GM12878 (cell line): ENCODE measurements at regions not wholly inside any gene's neighbourhood (a gene's known extent, or its start where the extent isn't known, plus 50 kb on each side); places are given as distances from the start of the nearest gene placed in this dataset.

Experiments used
- ATAC-seq: fragments of 200-7000 bp; cut with Tn5 transposase; 3 replicates; pipeline ENCODE4 v1.9.1; 2020; ENCODE audit warnings: mild to moderate bottlenecking, moderate library complexity
- BruUV-seq: library from RNA; stranded (reverse); fragments of 400-500 nt; replicated peaks from 2 replicates; lab custom pipeline; 2021; lab: Mats Ljungman, UMichigan
- CTCF ChIA-PET: fragments of 300-600 bp; sonication (Branson Sonifier 250); formaldehyde crosslinking; extraction: SDS; loops from one replicate; lab custom pipeline; 2021; ENCODE audit warnings: inconsistent platforms; lab: Yijun Ruan, JAX
- POLR2A ChIA-PET: fragments of 350-600 bp; formaldehyde crosslinking; extraction: SDS; loops from one replicate; lab custom pipeline; 2021; ENCODE audit warnings: inconsistent platforms; lab: Charles Lee
- RAD21 ChIA-PET: fragments of 300-600 bp; sonication (Branson Sonifier 250); formaldehyde crosslinking; loops from one replicate; lab custom pipeline; 2023; ENCODE audit warnings: antibody characterized with exemption; ENCODE audit not compliant: unreplicated experiment; lab: Charles Lee
- SMC1A ChIA-PET: fragments of 300-600 bp; sonication (Branson Sonifier 250); formaldehyde crosslinking; loops from one replicate; lab custom pipeline; 2023; ENCODE audit not compliant: unreplicated experiment, uncharacterized antibody; lab: Charles Lee
- DNase-seq: peaks from one replicate; pipeline ENCODE4 v3.0.0-alpha.2; 2011; ENCODE audit warnings: low read depth, low spot score
- FAIRE-seq: peaks from 3 replicates; lab custom pipeline; 2011; peaks lifted over from hg19 to GRCh38; lab: Jason Lieb, UNC
- H2AFZ ChIP-seq: 2 replicates; pipeline ENCODE4 v1.6.0; 2011; ENCODE audit warnings: low read depth, low read length, control low read depth; ENCODE audit not compliant: control insufficient read depth
- H3K27ac ChIP-seq: 2 replicates; pipeline ENCODE4 v1.5.1; 2011; ENCODE audit warnings: control low read depth; ENCODE audit not compliant: control insufficient read depth, insufficient read depth
- H3K27me3 ChIP-seq, 2 experiments: replicated peaks in 1 of 2; 2 replicates each; pipeline versions ENCODE4 v1.6.0 to v1.6.1; 2011; ENCODE audit warnings: low read length in 1 of 2; ENCODE audit not compliant: control insufficient read depth in 2 of 2, insufficient read depth in 2 of 2
- H3K36me3 ChIP-seq, 2 experiments: 2 replicates each; pipeline ENCODE4 v1.5.1; 2011; ENCODE audit warnings: low read length in 1 of 2; ENCODE audit not compliant: control insufficient read depth in 2 of 2, insufficient read depth in 2 of 2
- H3K4me1 ChIP-seq: 2 replicates; pipeline ENCODE4 v1.6.1; 2011; ENCODE audit warnings: mild to moderate bottlenecking, low read length, moderate library complexity, mixed read lengths; ENCODE audit not compliant: control insufficient read depth, insufficient read depth
- H3K4me2 ChIP-seq: 2 replicates; pipeline ENCODE4 v1.6.0; 2011; ENCODE audit warnings: control low read depth; ENCODE audit not compliant: control insufficient read depth, insufficient read depth
- H3K4me3 ChIP-seq: fragments of 200-600 bp; sonication (generic); 2 replicates; pipeline ENCODE4 v1.5.1; 2016
- H3K79me2 ChIP-seq: 2 replicates; pipeline ENCODE4 v1.6.0; 2011; ENCODE audit warnings: low read length; ENCODE audit not compliant: control insufficient read depth, insufficient read depth
- H3K9ac ChIP-seq: 2 replicates; pipeline ENCODE4 v1.8.0; 2011; ENCODE audit warnings: low read length, control low read depth, mixed read lengths; ENCODE audit not compliant: control insufficient read depth, insufficient read depth
- H3K9me3 ChIP-seq: replicated peaks from 3 replicates; pipeline ENCODE4 v1.5.1; 2011; ENCODE audit warnings: mild to moderate bottlenecking, low read length; ENCODE audit not compliant: control insufficient read depth, insufficient read depth
- H4K20me1 ChIP-seq: 2 replicates; pipeline ENCODE4 v1.6.0; 2011; ENCODE audit not compliant: control insufficient read depth, insufficient read depth
- CBX3 ChIP-seq: fragments of 200-600 bp; sonication (generic); IDR thresholded peaks from 2 replicates; pipeline ENCODE4 v1.6.1; 2016; ENCODE audit warnings: low read depth, borderline replicate concordance
- CBX5 ChIP-seq: sonication (generic); IDR thresholded peaks from 2 replicates; pipeline ENCODE4 v1.6.1; 2016; ENCODE audit warnings: low read depth, moderate library complexity, mild to moderate bottlenecking, inconsistent platforms
- CHD2 ChIP-seq: IDR thresholded peaks from 2 replicates; pipeline ENCODE4 v1.6.1; 2011; ENCODE audit warnings: low read depth, low read length, improper control_type of control experiment, borderline replicate concordance
- CREM ChIP-seq: IDR thresholded peaks from 2 replicates; pipeline ENCODE4 v1.6.1; 2014; ENCODE audit warnings: antibody characterized with exemption, low read depth
- E2F4 ChIP-seq: IDR thresholded peaks from 2 replicates; pipeline ENCODE4 v1.6.1; 2012; ENCODE audit warnings: low read depth, low read length, improper control_type of control experiment
- EGR1 ChIP-seq, 2 experiments: IDR thresholded peaks; 1 replicate in 1 of 2; 2 replicates in 1 of 2; pipeline ENCODE4 v1.6.1; 2011 to 2012; ENCODE audit warnings: low read depth in 2 of 2, low read length in 2 of 2, borderline replicate concordance in 1 of 2, mild to moderate bottlenecking in 1 of 2, moderate library complexity in 1 of 2
- EP300 ChIP-seq, 2 experiments: fragments of 150-350 bp in 1 of 2; IDR thresholded peaks; 2 replicates each; pipeline ENCODE4 v1.6.1; 2011 to 2012; ENCODE audit warnings: low read depth in 2 of 2, low read length in 2 of 2, borderline replicate concordance in 1 of 2, improper control_type of control experiment in 1 of 2, inconsistent platforms in 1 of 2; ENCODE audit not compliant: control insufficient read depth in 1 of 2
- ESRRA ChIP-seq: IDR thresholded peaks from 2 replicates; pipeline ENCODE4 v1.6.1; 2012; ENCODE audit warnings: mild to moderate bottlenecking, low read length, improper control_type of control experiment
- KAT2A ChIP-seq: conservative IDR thresholded peaks from 2 replicates; pipeline ENCODE4 v1.6.1; 2011; ENCODE audit warnings: low read depth, low read length; ENCODE audit not compliant: control insufficient read depth
- KLF5 ChIP-seq: fragments of 450-650 bp; IDR thresholded peaks from 2 replicates; pipeline ENCODE4 v1.6.1; 2014; ENCODE audit warnings: mild to moderate bottlenecking; ENCODE audit not compliant: partially characterized antibody
- NR2C2 ChIP-seq: IDR thresholded peaks from 2 replicates; pipeline ENCODE4 v1.6.1; 2011; ENCODE audit warnings: borderline replicate concordance, low read depth; ENCODE audit not compliant: control insufficient read depth, insufficient read length
- RELA ChIP-seq: fragments of 450-650 bp; IDR thresholded peaks from 2 replicates; pipeline ENCODE4 v1.8.0; 2014; ENCODE audit warnings: borderline replicate concordance; ENCODE audit not compliant: partially characterized antibody
- SIX5 ChIP-seq: IDR thresholded peaks from 2 replicates; pipeline ENCODE4 v1.6.1; 2011; ENCODE audit warnings: mild to moderate bottlenecking, low read depth, low read length, moderate library complexity; ENCODE audit not compliant: severe bottlenecking
- SPI1 ChIP-seq: IDR thresholded peaks from 2 replicates; pipeline ENCODE4 v1.6.1; 2011; ENCODE audit warnings: low read depth, mild to moderate bottlenecking, low read length, moderate library complexity, borderline replicate concordance; ENCODE audit not compliant: insufficient read depth
- ZBED1 ChIP-seq: IDR thresholded peaks from 2 replicates; pipeline ENCODE4 v1.6.1; 2016; ENCODE audit warnings: borderline replicate concordance
- ZBTB40 ChIP-seq: fragments of 450-650 bp; IDR thresholded peaks from 2 replicates; pipeline ENCODE4 v1.6.1; 2016; ENCODE audit warnings: mild to moderate bottlenecking, moderate library complexity, borderline replicate concordance
- ZZZ3 ChIP-seq: IDR thresholded peaks from 2 replicates; pipeline ENCODE4 v1.6.1; 2011; ENCODE audit warnings: low read depth; ENCODE audit not compliant: control insufficient read depth, insufficient read length
- WGBS: methylation state at CpG from one replicate; pipeline ENCODE4 v1.1.6; 2016; ENCODE audit warnings: low lambda C conversion rate; ENCODE audit not compliant: insufficient replicate concordance, insufficient coverage; ENCODE audit errors: missing lambda C conversion rate; 5-methylcytosine and 5-hydroxymethylcytosine counted together
- in situ Hi-C: fragments of 300-500 bp; cut with MboI; formaldehyde crosslinking; loops from 9 replicates; pipeline ENCODE4 v1.14.3; 2018; ENCODE audit warnings: mixed read lengths
- intact Hi-C: fragments of 100-400 bp; cut with micrococcal nuclease; formaldehyde crosslinking; loops from one replicate; pipeline ENCODE4 v1.14.2; 2022; ENCODE audit not compliant: unreplicated experiment

- no peak for TF ChIP-seq ZBTB40
- no peak for TF ChIP-seq KLF5
- no peak for TF ChIP-seq EGR1 (IDR thresholded peaks at IDR 0.05; ENCODE audit: borderline replicate concordance in 1 of 2, low read depth in 2 of 2, low read length in 2 of 2)
- no peak for TF ChIP-seq KAT2A
- TF ChIP-seq, all 136 proteins: peak for 0
Measured at GRCh38 chr5:120778491-120779484, 314.7 kb downstream of the PRR16 start (continued).

- Histone ChIP-seq H3K4me2 (no peak overlapping the region), H3K4me3 (no peak overlapping the region), H3K4me1 (no peaks in the 10 kb centered on the region), H4K20me1 (no peaks in the 10 kb centered on the region), H3K36me3 (no peaks in the 10 kb centered on the region), H3K79me2 (no peaks in the 10 kb centered on the region), H3K9me3 (no peaks in the 10 kb centered on the region), H3K9ac (no peak overlapping the region), H3K27me3 (no peaks in the 10 kb centered on the region), H2AFZ (no peak overlapping the region), H3K27ac (no peak overlapping the region)
- ChIA-PET RAD21 (no interaction called here), SMC1A (no interaction called here), CTCF (interaction anchor here (1.1 kb wide), 1 partner anchor 38 kb away, joined by 3 read pairs; no protein-coding TSS in a partner anchor), POLR2A (no interaction called here)
- FAIRE-seq, result no peak
- in situ Hi-C loops (no loop called here), intact Hi-C loops (no loop called here)
- no peak for ATAC-seq
- no peak for DNase-seq
- no TSS peak for BruUV-seq
- WGBS, result 3% methylated on average over 2 of the region's 2 CpGs
- TF ChIP-seq CHD2 (no peak), SIX5 (no peak), CBX3 (no peak), ZBED1 (no peak), EP300 (IDR thresholded peaks at IDR 0.05; ENCODE audit: borderline replicate concordance in 1 of 2, control insufficient read depth in 1 of 2, low read depth in 2 of 2, low read length in 2 of 2) (no peak), CBX5 (no peak), RELA (no peak), E2F4 (no peak), ZZZ3 (no peak), ESRRA (no peak), SPI1 (no peak), KAT2A (no peak), NR2C2 (no peak), CREM (no peak)
Measured at GRCh38 chr5:120779674-120780073, 315.6 kb downstream of the PRR16 start.
